ENCODE measurements at regions not wholly inside any gene's neighbourhood (a gene's known extent, or its start where the extent isn't known, plus 50 kb on each side); places are given as distances from the start of the nearest gene placed in this dataset.

- Histone ChIP-seq H3K9ac (ENCODE audit: low read length) (peak overlapping the region; percentile 34), H3K27ac (ENCODE audit: low read length) (peak overlapping the region; percentile 73), H3K9me3 (ENCODE audit: control insufficient read depth, low read depth, low read length) (no peaks in the 10 kb centered on the region), H3K27me3 (ENCODE audit: control insufficient read depth, insufficient read depth, low read length) (no peaks in the 10 kb centered on the region), H3K4me1 (ENCODE audit: control insufficient read depth, low read depth, low read length) (peaks cover 20% of the 10 kb centered on the region), H3K4me3 (ENCODE audit: low read length) (peak overlapping the region; percentile 47), H3K36me3 (ENCODE audit: control insufficient read depth, low read depth, low read length) (no peaks in the 10 kb centered on the region)
Measured at GRCh38 chr5:125317536-125317995, 571.1 kb upstream of the ZNF608 start.

GRCh38 chr5:125321654-125322053 lies 575.2 kb upstream of the ZNF608 start:
- H3K27ac ChIP-seq (ENCODE audit: low read length), result no peak overlapping the region
- H3K4me3 ChIP-seq (ENCODE audit: low read length), result no peak overlapping the region
- H3K9me3 ChIP-seq (ENCODE audit: control insufficient read depth, low read depth, low read length), result no peaks in the 10 kb centered on the region
- no peaks in the 10 kb centered on the region for H3K27me3 ChIP-seq (ENCODE audit: control insufficient read depth, insufficient read depth, low read length)
- no peak overlapping the region for H3K9ac ChIP-seq (ENCODE audit: low read length)
- H3K36me3 ChIP-seq (ENCODE audit: control insufficient read depth, low read depth, low read length), result no peaks in the 10 kb centered on the region
- H3K4me1 ChIP-seq (ENCODE audit: control insufficient read depth, low read depth, low read length), result peaks cover 22% of the 10 kb centered on the region

DNA sequence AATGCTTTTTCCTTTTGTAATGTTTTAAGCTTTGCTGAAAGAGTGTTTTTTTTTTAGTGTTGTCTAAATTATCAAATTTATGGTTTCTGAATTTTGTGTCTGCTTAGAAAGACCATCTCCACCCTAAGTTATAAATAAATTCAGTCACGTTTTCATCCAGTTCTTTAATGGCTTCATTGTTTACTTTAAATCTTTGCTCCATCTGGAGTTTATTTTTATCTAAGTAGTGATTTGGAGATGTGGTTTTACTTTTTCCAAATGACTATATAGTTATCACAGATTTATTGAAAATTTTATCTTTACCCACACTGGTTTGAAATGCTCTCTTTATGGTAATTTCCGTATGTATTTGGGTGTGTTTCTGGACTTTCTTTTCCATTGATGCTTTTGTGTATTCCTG lies 577.2 kb upstream of the ZNF608 start:
- Histone ChIP-seq H3K4me1 (ENCODE audit: control insufficient read depth, low read depth, low read length) (peaks cover 9% of the 10 kb centered on the region), H3K9ac (ENCODE audit: low read length) (no peak overlapping the region), H3K27me3 (ENCODE audit: control insufficient read depth, insufficient read depth, low read length) (no peaks in the 10 kb centered on the region), H3K27ac (ENCODE audit: low read length) (no peak overlapping the region), H3K36me3 (ENCODE audit: control insufficient read depth, low read depth, low read length) (no peaks in the 10 kb centered on the region), H3K9me3 (ENCODE audit: control insufficient read depth, low read depth, low read length) (no peaks in the 10 kb centered on the region), H3K4me3 (ENCODE audit: low read length) (no peak overlapping the region)

- no peak overlapping the region for H3K4me3 ChIP-seq (ENCODE audit: low read length)
- H3K27ac ChIP-seq (ENCODE audit: low read length), result no peak overlapping the region
- H3K36me3 ChIP-seq (ENCODE audit: control insufficient read depth, low read depth, low read length), result no peaks in the 10 kb centered on the region
- no peaks in the 10 kb centered on the region for H3K9me3 ChIP-seq (ENCODE audit: control insufficient read depth, low read depth, low read length)
- H3K27me3 ChIP-seq (ENCODE audit: control insufficient read depth, insufficient read depth, low read length), result no peaks in the 10 kb centered on the region
- no peak overlapping the region for H3K9ac ChIP-seq (ENCODE audit: low read length)
- H3K4me1 ChIP-seq (ENCODE audit: control insufficient read depth, low read depth, low read length), result peaks cover 9% of the 10 kb centered on the region
Measured at GRCh38 chr5:125325488-125326149, 579.2 kb upstream of the ZNF608 start.

DNA sequence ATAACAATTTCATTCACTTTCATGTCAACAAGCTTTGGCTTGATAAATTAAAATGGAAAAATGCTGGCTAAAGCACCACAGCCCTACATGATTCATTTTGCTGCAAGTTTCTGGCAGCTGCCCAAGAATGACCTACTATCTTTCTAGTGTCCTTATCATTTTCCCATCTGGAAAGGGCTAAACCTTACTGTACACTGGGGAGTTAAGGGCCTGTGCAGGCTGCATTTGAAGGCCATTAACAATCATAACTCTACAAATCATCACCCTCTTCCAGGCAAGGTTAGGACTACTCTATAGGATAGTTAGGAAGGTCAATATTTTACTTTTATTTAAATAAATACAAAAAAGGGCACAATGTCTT lies 579.7 kb upstream of the ZNF608 start:
- H3K27ac ChIP-seq (ENCODE audit: low read length), result no peak overlapping the region
- peaks cover 10% of the 10 kb centered on the region for H3K4me1 ChIP-seq (ENCODE audit: control insufficient read depth, low read depth, low read length)
- no peaks in the 10 kb centered on the region for H3K27me3 ChIP-seq (ENCODE audit: control insufficient read depth, insufficient read depth, low read length)
- H3K4me3 ChIP-seq (ENCODE audit: low read length), result no peak overlapping the region
- H3K9me3 ChIP-seq (ENCODE audit: control insufficient read depth, low read depth, low read length), result no peaks in the 10 kb centered on the region
- H3K9ac ChIP-seq (ENCODE audit: low read length), result no peak overlapping the region
- H3K36me3 ChIP-seq (ENCODE audit: control insufficient read depth, low read depth, low read length), result no peaks in the 10 kb centered on the region

GRCh38 chr5:125327676-125328075 lies 581.2 kb upstream of the ZNF608 start:
- no peaks in the 10 kb centered on the region for H3K27me3 ChIP-seq (ENCODE audit: control insufficient read depth, insufficient read depth, low read length)
- no peak overlapping the region for H3K9ac ChIP-seq (ENCODE audit: low read length)
- peaks cover 16% of the 10 kb centered on the region for H3K4me1 ChIP-seq (ENCODE audit: control insufficient read depth, low read depth, low read length)
- no peaks in the 10 kb centered on the region for H3K36me3 ChIP-seq (ENCODE audit: control insufficient read depth, low read depth, low read length)
- H3K4me3 ChIP-seq (ENCODE audit: low read length), result no peak overlapping the region
- H3K27ac ChIP-seq (ENCODE audit: low read length), result no peak overlapping the region
- H3K9me3 ChIP-seq (ENCODE audit: control insufficient read depth, low read depth, low read length), result no peaks in the 10 kb centered on the region

DNA sequence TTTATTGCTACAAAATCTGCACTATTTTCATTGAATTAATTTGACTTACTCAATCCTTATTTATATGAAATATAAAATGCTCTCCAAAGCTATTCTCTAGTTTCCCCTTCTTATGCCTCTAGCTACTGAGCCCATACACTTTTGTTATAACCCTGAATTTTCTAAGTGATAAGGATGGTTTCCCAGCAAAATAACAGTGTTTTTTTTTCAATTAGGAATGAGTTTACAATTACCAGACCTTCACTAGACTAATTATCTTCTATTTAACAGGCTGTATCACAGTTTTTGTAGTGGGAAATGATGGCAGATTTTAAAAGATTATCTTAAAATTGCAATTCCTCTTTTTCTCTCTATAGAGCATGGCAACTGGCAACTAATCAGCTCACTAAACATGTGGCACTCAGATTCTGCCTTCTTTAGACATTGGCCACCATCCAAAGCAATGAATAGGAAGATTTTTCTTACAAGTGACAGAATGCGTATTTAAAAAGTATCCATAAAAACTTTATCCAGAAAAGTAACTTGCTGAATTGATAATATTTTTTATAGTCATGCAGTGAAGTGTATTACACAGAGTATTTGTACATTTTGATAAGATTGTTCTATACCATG lies 585.7 kb upstream of the ZNF608 start:
- no peak overlapping the region for H3K4me3 ChIP-seq (ENCODE audit: low read length)
- no peaks in the 10 kb centered on the region for H3K36me3 ChIP-seq (ENCODE audit: control insufficient read depth, low read depth, low read length)
- no peaks in the 10 kb centered on the region for H3K9me3 ChIP-seq (ENCODE audit: control insufficient read depth, low read depth, low read length)
- no peak overlapping the region for H3K9ac ChIP-seq (ENCODE audit: low read length)
- peaks cover 12% of the 10 kb centered on the region for H3K4me1 ChIP-seq (ENCODE audit: control insufficient read depth, low read depth, low read length)
- H3K27ac ChIP-seq (ENCODE audit: low read length), result no peak overlapping the region
- H3K27me3 ChIP-seq (ENCODE audit: control insufficient read depth, insufficient read depth, low read length), result no peaks in the 10 kb centered on the region

- Histone ChIP-seq H3K36me3 (ENCODE audit: control insufficient read depth, low read depth, low read length) (no peaks in the 10 kb centered on the region), H3K27ac (ENCODE audit: low read length) (no peak overlapping the region), H3K4me1 (ENCODE audit: control insufficient read depth, low read depth, low read length) (peaks cover 16% of the 10 kb centered on the region), H3K9me3 (ENCODE audit: control insufficient read depth, low read depth, low read length) (no peaks in the 10 kb centered on the region), H3K4me3 (ENCODE audit: low read length) (no peak overlapping the region), H3K9ac (ENCODE audit: low read length) (no peak overlapping the region), H3K27me3 (ENCODE audit: control insufficient read depth, insufficient read depth, low read length) (no peaks in the 10 kb centered on the region)
Measured at GRCh38 chr5:125333416-125333815, 587.0 kb upstream of the ZNF608 start.

- Histone ChIP-seq H3K9ac (ENCODE audit: low read length) (no peak overlapping the region), H3K4me1 (ENCODE audit: control insufficient read depth, low read depth, low read length) (peaks cover 13% of the 10 kb centered on the region), H3K9me3 (ENCODE audit: control insufficient read depth, low read depth, low read length) (no peaks in the 10 kb centered on the region), H3K27ac (ENCODE audit: low read length) (no peak overlapping the region), H3K36me3 (ENCODE audit: control insufficient read depth, low read depth, low read length) (no peaks in the 10 kb centered on the region), H3K27me3 (ENCODE audit: control insufficient read depth, insufficient read depth, low read length) (no peaks in the 10 kb centered on the region), H3K4me3 (ENCODE audit: low read length) (no peak overlapping the region)
Measured at GRCh38 chr5:125336401-125336800, 590.0 kb upstream of the ZNF608 start.

- Histone ChIP-seq H3K27ac (ENCODE audit: low read length) (no peak overlapping the region), H3K4me1 (ENCODE audit: control insufficient read depth, low read depth, low read length) (peaks cover 9% of the 10 kb centered on the region), H3K4me3 (ENCODE audit: low read length) (no peak overlapping the region), H3K9me3 (ENCODE audit: control insufficient read depth, low read depth, low read length) (no peaks in the 10 kb centered on the region), H3K27me3 (ENCODE audit: control insufficient read depth, insufficient read depth, low read length) (no peaks in the 10 kb centered on the region), H3K36me3 (ENCODE audit: control insufficient read depth, low read depth, low read length) (no peaks in the 10 kb centered on the region), H3K9ac (ENCODE audit: low read length) (no peak overlapping the region)
Measured at GRCh38 chr5:125337294-125337693, 590.9 kb upstream of the ZNF608 start.

DNA sequence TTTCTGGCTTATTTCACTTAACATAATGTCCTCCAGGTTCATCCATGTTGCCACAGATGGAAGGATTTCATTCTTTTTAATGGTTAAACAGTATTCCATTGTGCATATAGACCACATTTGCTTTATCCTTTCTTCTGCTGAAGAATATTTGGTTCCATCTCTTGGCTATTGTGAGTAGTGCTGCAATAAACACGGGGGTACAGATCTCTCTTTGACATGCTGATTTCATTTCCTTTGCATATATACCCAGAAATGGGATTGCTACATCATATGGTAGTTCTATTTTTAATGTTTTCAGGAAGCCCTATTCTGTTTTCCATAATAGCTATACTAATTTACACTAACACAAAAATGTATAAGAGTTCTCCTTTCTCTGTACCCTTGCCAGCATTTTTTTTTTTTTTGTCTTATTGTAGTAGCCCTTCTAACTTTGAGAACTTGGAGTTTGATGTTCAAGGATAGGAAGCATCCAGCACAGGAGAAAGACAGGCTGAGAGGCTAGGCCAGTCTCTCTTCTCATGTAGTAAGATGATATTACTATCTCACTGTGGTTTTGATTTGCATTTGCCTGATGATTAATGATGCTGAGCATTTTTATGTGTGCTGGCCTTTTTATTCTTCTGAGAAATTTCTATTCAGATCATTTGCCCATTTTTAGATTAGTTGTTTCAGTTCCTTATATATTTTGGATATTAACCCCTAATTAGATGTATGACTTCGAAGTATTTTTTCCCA lies 592.2 kb upstream of the ZNF608 start:
- H3K27me3 ChIP-seq (ENCODE audit: control insufficient read depth, insufficient read depth, low read length), result no peaks in the 10 kb centered on the region
- no peak overlapping the region for H3K27ac ChIP-seq (ENCODE audit: low read length)
- H3K4me1 ChIP-seq (ENCODE audit: control insufficient read depth, low read depth, low read length), result peaks cover 9% of the 10 kb centered on the region
- H3K36me3 ChIP-seq (ENCODE audit: control insufficient read depth, low read depth, low read length), result no peaks in the 10 kb centered on the region
- H3K4me3 ChIP-seq (ENCODE audit: low read length), result no peak overlapping the region
- H3K9me3 ChIP-seq (ENCODE audit: control insufficient read depth, low read depth, low read length), result no peaks in the 10 kb centered on the region
- H3K9ac ChIP-seq (ENCODE audit: low read length), result no peak overlapping the region

Measured in iPS-18a (cell line).